Omental fat pad (tissue), 3 donors: ENCODE measurements at regions not wholly inside any gene's neighbourhood (a gene's known extent, or its start where the extent isn't known, plus 50 kb on each side); places are given as distances from the start of the nearest gene placed in this dataset.

Source experiments
- ATAC-seq: fragments of 150-250 bp; one replicate; pipeline ENCODE4 v1.9.1; 2016; ENCODE audit warnings: mild to moderate bottlenecking, moderate library complexity; ENCODE audit not compliant: low FRiP score
- DNase-seq: peaks from one replicate; pipeline ENCODE4 v3.0.0-alpha.2; 2019; ENCODE audit warnings: low spot score
- CTCF ChIP-seq, 3 donors: fragments of 450-650 bp; IDR thresholded peaks; one replicate each; pipeline ENCODE4 v1.5.1; 2016 to 2017; ENCODE audit warnings: antibody characterized with exemption in 3 of 3, mild to moderate bottlenecking in 3 of 3, moderate library complexity in 2 of 3

GRCh38 chr9:103277240-103277639 is 282.1 kb downstream of the CYLC2 start:
- no peak for ATAC-seq
- no peak for TF ChIP-seq CTCF (IDR thresholded peaks at IDR 0.05)
- no peak for DNase-seq

GRCh38 chr9:103281126-103281525 is 286.0 kb downstream of the CYLC2 start:
- ATAC-seq = no peak
- TF ChIP-seq CTCF (IDR thresholded peaks at IDR 0.05) = no peak
- no peak for DNase-seq

- TF ChIP-seq CTCF (IDR thresholded peaks at IDR 0.05) = no peak
- DNase-seq = no peak
- ATAC-seq = no peak
Observed at GRCh38 chr9:103287361-103287760, 292.2 kb downstream of the CYLC2 start.

GRCh38 chr9:103296189-103296588 is 301.1 kb downstream of the CYLC2 start:
- ATAC-seq (no peak), DNase-seq (no peak)
- no peak for TF ChIP-seq CTCF (IDR thresholded peaks at IDR 0.05)

- DNase-seq (no peak), ATAC-seq (no peak)
- no peak for TF ChIP-seq CTCF (IDR thresholded peaks at IDR 0.05)
Observed at GRCh38 chr9:103301051-103301450, 305.9 kb downstream of the CYLC2 start.

- ATAC-seq = no peak
- DNase-seq = no peak
- TF ChIP-seq CTCF (IDR thresholded peaks at IDR 0.05) = no peak
Observed at GRCh38 chr9:103304797-103305196, 309.7 kb downstream of the CYLC2 start.

- no peak for TF ChIP-seq CTCF (IDR thresholded peaks at IDR 0.05)
- DNase-seq (no peak), ATAC-seq (no peak)
Observed at GRCh38 chr9:103319979-103320378, 324.8 kb downstream of the CYLC2 start.
